ENCODE measurements at regions not wholly inside any gene's neighbourhood (a gene's known extent, or its start where the extent isn't known, plus 50 kb on each side); places are given as distances from the start of the nearest gene placed in this dataset.

- TF ChIP-seq CTCF (conservative IDR thresholded peaks at IDR 0.05 in 1 of 2, IDR thresholded peaks at IDR 0.05 in 1 of 2; ENCODE audit: low read depth in 1 of 2, low read length in 2 of 2) = no peak
- TF ChIP-seq EZH2 (IDR thresholded peaks at IDR 0.05; ENCODE audit: low read length, missing control alignments) = no peak
Observed at GRCh38 chrX:112218388-112218787, 135.8 kb upstream of the TRPC5 start.

Data from fibroblast of lung (primary cell).